NCI-H1048 (cell line): ENCODE measurements at regions not wholly inside any gene's neighbourhood (a gene's known extent, or its start where the extent isn't known, plus 50 kb on each side); places are given as distances from the start of the nearest gene placed in this dataset.

ENCODE experiments used
- DNase-seq: peaks from one replicate; lab custom pipeline; 2025; lab: John Stamatoyannopoulos, UW

GRCh38 chr13:107113387-107113786, 545.5 kb upstream of the ARGLU1 start:
- no peak for DNase-seq

GRCh38 chr13:107111248-107111647, 543.3 kb upstream of the ARGLU1 start:
- DNase-seq: no peak

- DNase-seq: no peak
Observed at GRCh38 chr13:107104631-107105030, 536.7 kb upstream of the ARGLU1 start.

- DNase-seq: no peak
Observed at GRCh38 chr13:107102676-107103075, 534.7 kb upstream of the ARGLU1 start.

GRCh38 chr13:107099661-107100060, 531.7 kb upstream of the ARGLU1 start:
- no peak for DNase-seq

GRCh38 chr13:107097916-107098315, 530.0 kb upstream of the ARGLU1 start:
- no peak for DNase-seq

GRCh38 chr13:107095876-107096275, 527.9 kb upstream of the ARGLU1 start:
- no peak for DNase-seq

- DNase-seq: no peak
Observed at GRCh38 chr13:107091861-107092260, 523.9 kb upstream of the ARGLU1 start.

- DNase-seq: no peak
Observed at GRCh38 chr13:107091428-107091827, 523.5 kb upstream of the ARGLU1 start.

GRCh38 chr13:107088061-107088460, 520.1 kb upstream of the ARGLU1 start:
- DNase-seq: no peak

GRCh38 chr13:107079423-107080049, 511.6 kb upstream of the ARGLU1 start:
- DNase-seq: no peak

- no peak for DNase-seq
Observed at GRCh38 chr13:107078229-107078765, 510.4 kb upstream of the ARGLU1 start.

GRCh38 chr13:107076801-107077200, 508.9 kb upstream of the ARGLU1 start:
- no peak for DNase-seq

- DNase-seq: no peak
Observed at GRCh38 chr13:107075576-107075975, 507.6 kb upstream of the ARGLU1 start.

- no peak for DNase-seq
Observed at GRCh38 chr13:107070792-107071191, 502.9 kb upstream of the ARGLU1 start.

GRCh38 chr13:107069108-107069776, 501.3 kb upstream of the ARGLU1 start:
- no peak for DNase-seq

- no peak for DNase-seq
Observed at GRCh38 chr13:107067381-107067780, 499.4 kb upstream of the ARGLU1 start.

GRCh38 chr13:107066355-107066754, 498.4 kb upstream of the ARGLU1 start:
- no peak for DNase-seq

GRCh38 chr13:107065036-107065435, 497.1 kb upstream of the ARGLU1 start:
- DNase-seq: no peak

GRCh38 chr13:107057028-107057631, 489.2 kb upstream of the ARGLU1 start:
- no peak for DNase-seq

- no peak for DNase-seq
Observed at GRCh38 chr13:107043021-107043956, 475.4 kb upstream of the ARGLU1 start.

GRCh38 chr13:107035778-107036177, 467.8 kb upstream of the ARGLU1 start:
- DNase-seq: no peak
